ENCODE measurements at regions not wholly inside any gene's neighbourhood (a gene's known extent, or its start where the extent isn't known, plus 50 kb on each side); places are given as distances from the start of the nearest gene placed in this dataset.

GRCh38 chr9:79952401-79952800, 380.6 kb downstream of the TLE4 start:
- H4K20me1 ChIP-seq (ENCODE audit: low read depth), result no peaks in the 10 kb centered on the region
- H3K4me3 ChIP-seq, result no peak overlapping the region
- Mint-ChIP-seq H3K27ac (no peak overlapping the region), H3K9me3 (peaks cover 15% of the 10 kb centered on the region), H3K27me3 (ENCODE audit: insufficient read depth, low read depth) (peaks cover 3% of the 10 kb centered on the region), H3K36me3 (peaks cover 3% of the 10 kb centered on the region), H3K4me1 (no peaks in the 10 kb centered on the region), H3K4me3 (no peak overlapping the region)
- TF ChIP-seq EZH2phosphoT487 (IDR thresholded peaks at IDR 0.05) (no peak), EZH2 (IDR thresholded peaks at IDR 0.05) (no peak)
- TF ChIP-seq, protein P1, sequence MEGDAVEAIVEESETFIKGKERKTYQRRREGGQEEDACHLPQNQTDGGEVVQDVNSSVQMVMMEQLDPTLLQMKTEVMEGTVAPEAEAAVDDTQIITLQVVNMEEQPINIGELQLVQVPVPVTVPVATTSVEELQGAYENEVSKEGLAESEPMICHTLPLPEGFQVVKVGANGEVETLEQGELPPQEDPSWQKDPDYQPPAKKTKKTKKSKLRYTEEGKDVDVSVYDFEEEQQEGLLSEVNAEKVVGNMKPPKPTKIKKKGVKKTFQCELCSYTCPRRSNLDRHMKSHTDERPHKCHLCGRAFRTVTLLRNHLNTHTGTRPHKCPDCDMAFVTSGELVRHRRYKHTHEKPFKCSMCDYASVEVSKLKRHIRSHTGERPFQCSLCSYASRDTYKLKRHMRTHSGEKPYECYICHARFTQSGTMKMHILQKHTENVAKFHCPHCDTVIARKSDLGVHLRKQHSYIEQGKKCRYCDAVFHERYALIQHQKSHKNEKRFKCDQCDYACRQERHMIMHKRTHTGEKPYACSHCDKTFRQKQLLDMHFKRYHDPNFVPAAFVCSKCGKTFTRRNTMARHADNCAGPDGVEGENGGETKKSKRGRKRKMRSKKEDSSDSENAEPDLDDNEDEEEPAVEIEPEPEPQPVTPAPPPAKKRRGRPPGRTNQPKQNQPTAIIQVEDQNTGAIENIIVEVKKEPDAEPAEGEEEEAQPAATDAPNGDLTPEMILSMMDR (IDR thresholded peaks at IDR 0.05), result no peak
- no peaks in the 10 kb centered on the region for H3K79me2 ChIP-seq (ENCODE audit: low read depth)
- H3F3A ChIP-seq (ENCODE audit: low read depth), result no peaks in the 10 kb centered on the region
- no peaks in the 10 kb centered on the region for H3K27me3 ChIP-seq
- no peak overlapping the region for H3K9ac ChIP-seq
- no peak overlapping the region for H3K4me2 ChIP-seq
- no peaks in the 10 kb centered on the region for H3K36me3 ChIP-seq
- H3K9me3 ChIP-seq (ENCODE audit: low read depth), result peaks cover 4% of the 10 kb centered on the region
- DNase-seq (ENCODE audit: low spot score), result no peak
- H3K4me1 ChIP-seq, result no peaks in the 10 kb centered on the region
- no peak overlapping the region for H3K27ac ChIP-seq
- H2AFZ ChIP-seq (replicated peaks), result no peak overlapping the region

GRCh38 chr9:79946712-79947111, 374.9 kb downstream of the TLE4 start:
- no peak overlapping the region for H3K27ac ChIP-seq
- H3K36me3 ChIP-seq, result no peaks in the 10 kb centered on the region
- DNase-seq (ENCODE audit: low spot score), result no peak
- H3K9me3 Mint-ChIP-seq, result peaks cover 5% of the 10 kb centered on the region
- TF ChIP-seq, protein P1 (IDR thresholded peaks at IDR 0.05), result no peak
- TF ChIP-seq EZH2 (IDR thresholded peaks at IDR 0.05) (no peak), EZH2phosphoT487 (IDR thresholded peaks at IDR 0.05) (no peak)
- H4K20me1 ChIP-seq (ENCODE audit: low read depth), result no peaks in the 10 kb centered on the region
- H3K27ac Mint-ChIP-seq, result no peak overlapping the region
- H3K4me1 ChIP-seq, result no peaks in the 10 kb centered on the region
- no peaks in the 10 kb centered on the region for H3K9me3 ChIP-seq (ENCODE audit: low read depth)
- H3K27me3 Mint-ChIP-seq (ENCODE audit: insufficient read depth, low read depth), result peaks cover 7% of the 10 kb centered on the region
- H3K36me3 Mint-ChIP-seq, result no peaks in the 10 kb centered on the region
- H2AFZ ChIP-seq (replicated peaks), result no peak overlapping the region
- H3K79me2 ChIP-seq (ENCODE audit: low read depth), result no peaks in the 10 kb centered on the region
- H3K4me1 Mint-ChIP-seq, result no peaks in the 10 kb centered on the region
- H3K9ac ChIP-seq, result no peak overlapping the region
- H3K27me3 ChIP-seq, result no peaks in the 10 kb centered on the region
- no peak overlapping the region for H3K4me3 ChIP-seq
- no peaks in the 10 kb centered on the region for H3F3A ChIP-seq (ENCODE audit: low read depth)
- no peak overlapping the region for H3K4me2 ChIP-seq
- H3K4me3 Mint-ChIP-seq, result no peak overlapping the region

DNA sequence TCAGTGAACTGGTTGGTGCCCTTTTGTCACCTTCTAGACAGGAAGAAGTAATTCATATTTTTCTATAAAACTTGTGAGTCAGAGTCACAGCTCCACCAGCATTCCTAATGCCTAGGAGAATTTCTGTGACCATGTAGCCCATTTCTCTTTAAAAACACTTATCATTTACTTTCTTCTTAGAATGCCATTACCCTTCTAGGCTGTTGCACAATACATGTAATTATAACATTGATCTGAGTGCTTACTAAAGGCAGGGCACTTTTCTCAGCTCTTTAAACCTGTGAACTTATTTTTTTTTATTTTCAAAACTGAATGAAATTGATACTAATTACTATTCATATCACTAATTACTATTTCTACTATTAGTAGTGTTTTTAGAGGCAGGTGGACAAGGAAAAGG, 373.7 kb downstream of the TLE4 start:
- H3K36me3 Mint-ChIP-seq, result no peaks in the 10 kb centered on the region
- H3K9ac ChIP-seq, result no peak overlapping the region
- H3K4me1 Mint-ChIP-seq, result no peaks in the 10 kb centered on the region
- H2AFZ ChIP-seq (replicated peaks), result no peak overlapping the region
- no peaks in the 10 kb centered on the region for H3F3A ChIP-seq (ENCODE audit: low read depth)
- H3K27me3 Mint-ChIP-seq (ENCODE audit: insufficient read depth, low read depth), result peaks cover 4% of the 10 kb centered on the region
- no peaks in the 10 kb centered on the region for H3K79me2 ChIP-seq (ENCODE audit: low read depth)
- no peak overlapping the region for H3K4me3 Mint-ChIP-seq
- no peaks in the 10 kb centered on the region for H3K27me3 ChIP-seq
- no peak overlapping the region for H3K27ac Mint-ChIP-seq
- no peak overlapping the region for H3K27ac ChIP-seq
- TF ChIP-seq EZH2 (IDR thresholded peaks at IDR 0.05) (no peak), EZH2phosphoT487 (IDR thresholded peaks at IDR 0.05) (no peak)
- TF ChIP-seq, protein P1 (IDR thresholded peaks at IDR 0.05), result no peak
- no peak for DNase-seq (ENCODE audit: low spot score)
- H3K4me1 ChIP-seq, result no peaks in the 10 kb centered on the region
- no peak overlapping the region for H3K4me2 ChIP-seq
- H3K4me3 ChIP-seq, result no peak overlapping the region
- no peaks in the 10 kb centered on the region for H3K36me3 ChIP-seq
- no peaks in the 10 kb centered on the region for H3K9me3 Mint-ChIP-seq
- H3K9me3 ChIP-seq (ENCODE audit: low read depth), result no peaks in the 10 kb centered on the region
- no peaks in the 10 kb centered on the region for H4K20me1 ChIP-seq (ENCODE audit: low read depth)

All from neural progenitor cell (in vitro differentiated cells).